ENCODE measurements at regions not wholly inside any gene's neighbourhood (a gene's known extent, or its start where the extent isn't known, plus 50 kb on each side); places are given as distances from the start of the nearest gene placed in this dataset.

DNA sequence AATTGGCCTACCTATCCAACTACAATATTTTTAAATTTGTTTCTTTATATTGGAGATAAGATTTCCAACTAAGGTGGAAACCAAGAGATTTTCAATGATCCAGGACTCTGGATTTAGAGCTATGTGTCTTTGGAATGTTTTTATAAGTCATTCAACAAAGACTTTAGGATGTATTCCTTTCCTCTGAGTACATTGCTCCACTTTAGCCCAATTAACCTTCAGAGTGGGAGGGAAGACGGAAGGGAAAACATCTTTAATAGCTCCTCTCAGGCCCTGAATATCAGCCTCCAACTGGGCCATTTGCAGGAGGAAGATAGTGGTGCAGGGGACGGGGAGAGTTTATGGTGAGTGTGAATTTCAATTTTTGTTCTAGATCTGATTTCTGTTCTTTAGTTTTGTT is 239.2 kb downstream of the PIK3R1 start:
- Mint-ChIP-seq H3K27ac (no peak overlapping the region), H3K4me3 (no peak overlapping the region), H3K27me3 (no peaks in the 10 kb centered on the region), H3K4me1 (no peaks in the 10 kb centered on the region), H3K9me3 (ENCODE audit: insufficient read depth) (no peaks in the 10 kb centered on the region)
- no peaks in the 10 kb centered on the region for H3K36me3 ChIP-seq (replicated peaks in 1 of 2; ENCODE audit: control extremely low read depth in 1 of 2, control insufficient read depth in 1 of 2, extremely low read depth in 1 of 2, insufficient read depth in 2 of 2, low read length in 1 of 2)
- intact Hi-C loops (cut with micrococcal nuclease), result no loop called here
- no peaks in the 10 kb centered on the region for H3K9me3 ChIP-seq (ENCODE audit: control extremely low read depth in 1 of 3, control insufficient read depth in 2 of 3, insufficient read depth in 1 of 3, low read length in 2 of 3)
- no peaks in the 10 kb centered on the region for H3K27me3 ChIP-seq (replicated peaks in 1 of 4; ENCODE audit: control extremely low read depth in 1 of 4, control insufficient read depth in 3 of 4, insufficient read depth in 4 of 4, low read length in 3 of 4)
- WGBS (ENCODE audit: insufficient coverage), result no CpG with 5 or more reads among the region's 2 CpGs
- no peaks in the 10 kb centered on the region for H3K4me1 ChIP-seq (ENCODE audit: control insufficient read depth in 2 of 2, insufficient read depth in 2 of 2, low read length in 2 of 2)
- H3K79me2 ChIP-seq (ENCODE audit: control insufficient read depth, insufficient read depth, low read length), result no peaks in the 10 kb centered on the region
- H3K9ac ChIP-seq (ENCODE audit: low read length), result no peak overlapping the region
- no peaks in the 10 kb centered on the region for H4K20me1 ChIP-seq (ENCODE audit: control insufficient read depth, insufficient read depth, low read length, poor library complexity, severe bottlenecking)
- DNase-seq, result no peak
- ChIA-PET CTCF (interaction anchor here (1.0 to 4.5 kb wide), 2 partner anchors 154 to 168 kb away, joined by 3 to 38 read pairs; no protein-coding TSS in a partner anchor), POLR2A (no interaction called here)
- no peak overlapping the region for H2AFZ ChIP-seq (ENCODE audit: insufficient read depth, low read depth, low read length, poor library complexity, severe bottlenecking)
- no peak overlapping the region for H3K4me2 ChIP-seq (replicated peaks; ENCODE audit: low read depth, low read length, poor library complexity, severe bottlenecking)
- H3K27ac ChIP-seq (ENCODE audit: low read length in 2 of 2), result no peak overlapping the region
- no peak for TF ChIP-seq EZH2 (IDR thresholded peaks at IDR 0.05; ENCODE audit: borderline replicate concordance, insufficient read depth, low read depth, low read length, poor library complexity, severe bottlenecking)
- TF ChIP-seq CTCF (IDR thresholded peaks at IDR 0.05), result no peak
- no peak for ATAC-seq (ENCODE audit: low read depth)
- H3K4me3 ChIP-seq (ENCODE audit: control extremely low read depth in 1 of 5, extremely low read depth in 1 of 5, insufficient read depth in 1 of 5, low read depth in 2 of 5, low read length in 4 of 5), result no peak overlapping the region

DNA sequence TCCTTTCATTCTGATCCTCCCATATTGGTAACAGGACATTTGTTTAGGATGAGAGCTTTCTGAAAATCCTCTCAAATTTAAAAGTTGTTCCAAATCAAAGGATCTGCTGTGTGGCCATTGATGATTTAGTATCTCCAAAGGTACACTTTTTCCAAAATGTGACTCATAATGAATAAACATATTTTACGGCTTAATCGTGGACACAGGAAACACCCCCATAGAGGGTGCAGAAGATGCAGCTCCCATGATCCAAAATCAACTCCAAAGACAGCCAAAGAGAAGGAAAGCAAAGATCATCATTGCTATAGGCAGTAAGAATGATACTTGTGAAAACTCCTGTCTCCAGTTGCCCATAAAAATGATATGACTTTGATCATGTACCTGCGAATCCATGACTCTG is 239.7 kb downstream of the PIK3R1 start:
- TF ChIP-seq CTCF (IDR thresholded peaks at IDR 0.05), result no peak
- Histone ChIP-seq H3K36me3 (replicated peaks in 1 of 2; ENCODE audit: control extremely low read depth in 1 of 2, control insufficient read depth in 1 of 2, extremely low read depth in 1 of 2, insufficient read depth in 2 of 2, low read length in 1 of 2) (no peaks in the 10 kb centered on the region), H3K27me3 (replicated peaks in 1 of 4; ENCODE audit: control extremely low read depth in 1 of 4, control insufficient read depth in 3 of 4, insufficient read depth in 4 of 4, low read length in 3 of 4) (no peaks in the 10 kb centered on the region), H3K79me2 (ENCODE audit: control insufficient read depth, insufficient read depth, low read length) (no peaks in the 10 kb centered on the region), H3K27ac (ENCODE audit: low read length in 2 of 2) (no peak overlapping the region), H3K9ac (ENCODE audit: low read length) (no peak overlapping the region), H3K9me3 (ENCODE audit: control extremely low read depth in 1 of 3, control insufficient read depth in 2 of 3, insufficient read depth in 1 of 3, low read length in 2 of 3) (no peaks in the 10 kb centered on the region), H3K4me1 (ENCODE audit: control insufficient read depth in 2 of 2, insufficient read depth in 2 of 2, low read length in 2 of 2) (no peaks in the 10 kb centered on the region), H3K4me2 (replicated peaks; ENCODE audit: low read depth, low read length, poor library complexity, severe bottlenecking) (no peak overlapping the region), H3K4me3 (ENCODE audit: control extremely low read depth in 1 of 5, extremely low read depth in 1 of 5, insufficient read depth in 1 of 5, low read depth in 2 of 5, low read length in 4 of 5) (no peak overlapping the region), H2AFZ (ENCODE audit: insufficient read depth, low read depth, low read length, poor library complexity, severe bottlenecking) (no peak overlapping the region), H4K20me1 (ENCODE audit: control insufficient read depth, insufficient read depth, low read length, poor library complexity, severe bottlenecking) (no peaks in the 10 kb centered on the region)
- ChIA-PET POLR2A (no interaction called here), CTCF (interaction anchor here (1.0 to 4.5 kb wide), 2 partner anchors 154 to 168 kb away, joined by 3 to 38 read pairs; no protein-coding TSS in a partner anchor)
- H3K4me1 Mint-ChIP-seq, result no peaks in the 10 kb centered on the region
- no peaks in the 10 kb centered on the region for H3K9me3 Mint-ChIP-seq (ENCODE audit: insufficient read depth)
- no peak for ATAC-seq (ENCODE audit: low read depth)
- H3K4me3 Mint-ChIP-seq, result no peak overlapping the region
- DNase-seq, result no peak
- H3K27ac Mint-ChIP-seq, result no peak overlapping the region
- WGBS (ENCODE audit: insufficient coverage), result 100% methylated on average over 1 of the region's 3 CpGs
- intact Hi-C loops (cut with micrococcal nuclease), result no loop called here
- H3K27me3 Mint-ChIP-seq, result no peaks in the 10 kb centered on the region
